ENCODE measurements at regions not wholly inside any gene's neighbourhood (a gene's known extent, or its start where the extent isn't known, plus 50 kb on each side); places are given as distances from the start of the nearest gene placed in this dataset.

DNA sequence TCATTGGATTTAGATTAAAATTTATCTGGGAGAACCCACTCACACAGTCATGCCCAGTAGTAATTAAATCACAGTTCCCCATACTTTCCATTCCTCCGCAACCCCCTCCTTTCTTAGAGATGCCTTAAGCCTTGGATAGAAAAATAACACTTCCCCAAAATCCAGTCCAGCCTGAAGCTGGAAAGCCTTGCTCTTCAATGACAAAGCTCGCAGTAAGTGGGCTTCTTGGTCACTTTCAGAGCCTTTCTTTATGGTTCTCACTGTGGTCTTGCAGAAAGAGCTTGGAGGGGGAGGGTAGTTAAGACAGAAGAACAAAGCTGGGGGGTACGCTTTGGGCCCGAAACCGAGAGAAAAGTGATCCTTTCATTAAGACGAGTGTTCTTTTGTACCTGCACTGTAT, 802.1 kb upstream of the POU3F3 start:
- Histone ChIP-seq H3K27me3 (no peaks in the 10 kb centered on the region), H2AFZ (replicated peaks) (no peak overlapping the region), H3K79me2 (ENCODE audit: low read depth) (no peaks in the 10 kb centered on the region), H3K9ac (no peak overlapping the region), H3K4me1 (peaks cover 30% of the 10 kb centered on the region), H3K4me2 (peak overlapping the region; percentile 63), H3K36me3 (no peaks in the 10 kb centered on the region), H3F3A (ENCODE audit: low read depth) (peaks cover 22% of the 10 kb centered on the region), H4K20me1 (ENCODE audit: low read depth) (no peaks in the 10 kb centered on the region), H3K4me3 (peak overlapping the region; percentile 4), H3K27ac (peak overlapping the region; percentile 81), H3K9me3 (ENCODE audit: low read depth) (no peaks in the 10 kb centered on the region)
- Mint-ChIP-seq H3K4me1 (peaks cover 24% of the 10 kb centered on the region), H3K9me3 (no peaks in the 10 kb centered on the region), H3K27ac (no peak overlapping the region), H3K36me3 (no peaks in the 10 kb centered on the region), H3K27me3 (ENCODE audit: insufficient read depth, low read depth) (no peaks in the 10 kb centered on the region), H3K4me3 (no peak overlapping the region)
- TF ChIP-seq EZH2phosphoT487 (IDR thresholded peaks at IDR 0.05) (no peak), EZH2 (IDR thresholded peaks at IDR 0.05) (no peak)
- TF ChIP-seq, protein P1, sequence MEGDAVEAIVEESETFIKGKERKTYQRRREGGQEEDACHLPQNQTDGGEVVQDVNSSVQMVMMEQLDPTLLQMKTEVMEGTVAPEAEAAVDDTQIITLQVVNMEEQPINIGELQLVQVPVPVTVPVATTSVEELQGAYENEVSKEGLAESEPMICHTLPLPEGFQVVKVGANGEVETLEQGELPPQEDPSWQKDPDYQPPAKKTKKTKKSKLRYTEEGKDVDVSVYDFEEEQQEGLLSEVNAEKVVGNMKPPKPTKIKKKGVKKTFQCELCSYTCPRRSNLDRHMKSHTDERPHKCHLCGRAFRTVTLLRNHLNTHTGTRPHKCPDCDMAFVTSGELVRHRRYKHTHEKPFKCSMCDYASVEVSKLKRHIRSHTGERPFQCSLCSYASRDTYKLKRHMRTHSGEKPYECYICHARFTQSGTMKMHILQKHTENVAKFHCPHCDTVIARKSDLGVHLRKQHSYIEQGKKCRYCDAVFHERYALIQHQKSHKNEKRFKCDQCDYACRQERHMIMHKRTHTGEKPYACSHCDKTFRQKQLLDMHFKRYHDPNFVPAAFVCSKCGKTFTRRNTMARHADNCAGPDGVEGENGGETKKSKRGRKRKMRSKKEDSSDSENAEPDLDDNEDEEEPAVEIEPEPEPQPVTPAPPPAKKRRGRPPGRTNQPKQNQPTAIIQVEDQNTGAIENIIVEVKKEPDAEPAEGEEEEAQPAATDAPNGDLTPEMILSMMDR (IDR thresholded peaks at IDR 0.05): no peak
- peak; percentile 54 for DNase-seq (ENCODE audit: low spot score)

DNA sequence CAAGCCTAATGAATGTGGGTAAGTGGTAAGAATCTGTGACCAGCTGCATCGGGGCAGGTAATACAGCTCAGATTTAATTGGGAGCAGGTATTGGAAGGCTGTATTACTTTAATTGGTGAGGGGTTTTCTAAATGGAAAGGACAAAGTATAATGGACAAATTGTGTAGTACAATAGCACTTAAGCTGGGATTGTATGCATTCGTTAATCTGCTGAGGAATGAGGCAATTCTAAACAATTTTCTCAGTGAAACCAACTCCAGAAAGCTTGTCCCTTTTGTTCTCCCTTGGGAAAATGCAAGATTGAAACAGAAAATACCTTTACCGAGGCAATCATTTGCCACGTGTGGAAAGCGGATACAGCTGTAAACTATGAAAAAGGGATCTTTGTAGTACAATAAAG, 801.6 kb upstream of the POU3F3 start:
- H3K79me2 ChIP-seq (ENCODE audit: low read depth): no peaks in the 10 kb centered on the region
- H3F3A ChIP-seq (ENCODE audit: low read depth): peaks cover 22% of the 10 kb centered on the region
- peak; percentile 79 for DNase-seq (ENCODE audit: low spot score)
- no peak overlapping the region for H3K4me3 Mint-ChIP-seq
- H4K20me1 ChIP-seq (ENCODE audit: low read depth): no peaks in the 10 kb centered on the region
- H3K27me3 ChIP-seq: no peaks in the 10 kb centered on the region
- H3K27ac ChIP-seq: peak overlapping the region; percentile 81
- peak overlapping the region; percentile 20 for H3K27ac Mint-ChIP-seq
- no peak overlapping the region for H3K9ac ChIP-seq
- H3K36me3 Mint-ChIP-seq: no peaks in the 10 kb centered on the region
- TF ChIP-seq EZH2 (IDR thresholded peaks at IDR 0.05) (no peak), EZH2phosphoT487 (IDR thresholded peaks at IDR 0.05) (peak; percentile 100)
- TF ChIP-seq, protein P1 (IDR thresholded peaks at IDR 0.05): no peak
- no peaks in the 10 kb centered on the region for H3K36me3 ChIP-seq
- H3K9me3 Mint-ChIP-seq: no peaks in the 10 kb centered on the region
- no peaks in the 10 kb centered on the region for H3K9me3 ChIP-seq (ENCODE audit: low read depth)
- H3K4me1 Mint-ChIP-seq: peaks cover 24% of the 10 kb centered on the region
- H3K4me3 ChIP-seq: peak overlapping the region; percentile 4
- no peak overlapping the region for H2AFZ ChIP-seq (replicated peaks)
- H3K27me3 Mint-ChIP-seq (ENCODE audit: insufficient read depth, low read depth): peaks cover under 1% of the 10 kb centered on the region
- peak overlapping the region; percentile 63 for H3K4me2 ChIP-seq
- peaks cover 30% of the 10 kb centered on the region for H3K4me1 ChIP-seq

DNA sequence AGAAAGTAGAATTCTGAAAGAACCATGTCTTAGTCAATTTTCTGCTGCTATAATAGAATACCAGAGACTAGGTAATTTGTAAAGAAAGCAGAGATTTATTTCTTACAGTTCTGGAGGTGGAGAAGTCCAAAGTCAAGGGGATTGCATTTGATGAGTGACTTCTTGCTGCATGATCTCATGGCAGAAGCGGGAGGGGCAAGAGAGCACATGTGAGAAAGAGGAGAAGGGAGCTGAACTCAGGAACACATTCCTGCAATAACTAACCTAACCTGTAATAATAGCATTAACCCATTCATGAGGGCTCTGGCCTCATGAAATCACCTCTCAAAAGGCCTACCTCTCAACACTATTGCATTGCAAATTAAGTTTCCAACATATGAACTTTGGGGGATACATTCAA, 797.5 kb upstream of the POU3F3 start:
- H3K4me3 Mint-ChIP-seq: no peak overlapping the region
- Histone ChIP-seq H3K79me2 (ENCODE audit: low read depth) (no peaks in the 10 kb centered on the region), H3K4me2 (no peak overlapping the region), H3K27me3 (no peaks in the 10 kb centered on the region), H2AFZ (replicated peaks) (no peak overlapping the region), H4K20me1 (ENCODE audit: low read depth) (no peaks in the 10 kb centered on the region), H3K27ac (no peak overlapping the region), H3K4me3 (no peak overlapping the region), H3K36me3 (no peaks in the 10 kb centered on the region), H3K9ac (no peak overlapping the region), H3K9me3 (ENCODE audit: low read depth) (no peaks in the 10 kb centered on the region), H3K4me1 (peaks cover 19% of the 10 kb centered on the region), H3F3A (ENCODE audit: low read depth) (peaks cover 19% of the 10 kb centered on the region)
- no peak for DNase-seq (ENCODE audit: low spot score)
- H3K9me3 Mint-ChIP-seq: peaks cover 10% of the 10 kb centered on the region
- peaks cover 2% of the 10 kb centered on the region for H3K27me3 Mint-ChIP-seq (ENCODE audit: insufficient read depth, low read depth)
- TF ChIP-seq EZH2 (IDR thresholded peaks at IDR 0.05): no peak
- TF ChIP-seq EZH2phosphoT487 (IDR thresholded peaks at IDR 0.05): no peak
- H3K27ac Mint-ChIP-seq: no peak overlapping the region
- no peaks in the 10 kb centered on the region for H3K36me3 Mint-ChIP-seq
- peaks cover 16% of the 10 kb centered on the region for H3K4me1 Mint-ChIP-seq

DNA sequence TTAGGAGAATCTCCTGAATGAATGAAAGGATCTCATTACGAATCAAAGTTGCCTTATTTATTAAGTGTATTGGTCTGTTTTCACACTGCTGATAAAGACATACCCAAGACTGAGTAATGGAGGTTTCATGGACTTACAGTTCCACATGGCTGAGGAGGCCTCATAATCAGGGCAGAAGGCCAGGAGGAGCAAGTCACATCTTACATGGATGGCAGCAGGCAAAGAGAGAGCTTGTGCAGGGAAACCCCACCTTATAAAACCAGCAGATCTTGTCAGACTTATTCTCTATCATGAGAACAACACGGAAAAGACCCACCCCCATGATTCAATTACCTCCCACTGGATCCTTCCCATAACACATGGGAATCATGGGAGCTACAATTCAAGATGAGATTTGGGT, 785.2 kb upstream of the POU3F3 start:
- no peak for DNase-seq (ENCODE audit: low spot score)
- Histone ChIP-seq H3K9ac (no peak overlapping the region), H3K4me2 (no peak overlapping the region), H3K79me2 (ENCODE audit: low read depth) (no peaks in the 10 kb centered on the region), H3K9me3 (ENCODE audit: low read depth) (no peaks in the 10 kb centered on the region), H3F3A (ENCODE audit: low read depth) (no peaks in the 10 kb centered on the region), H2AFZ (replicated peaks) (no peak overlapping the region), H3K4me3 (no peak overlapping the region), H3K4me1 (no peaks in the 10 kb centered on the region), H3K36me3 (no peaks in the 10 kb centered on the region), H4K20me1 (ENCODE audit: low read depth) (no peaks in the 10 kb centered on the region), H3K27me3 (no peaks in the 10 kb centered on the region), H3K27ac (no peak overlapping the region)
- Mint-ChIP-seq H3K4me1 (no peaks in the 10 kb centered on the region), H3K27me3 (ENCODE audit: insufficient read depth, low read depth) (no peaks in the 10 kb centered on the region), H3K9me3 (peaks cover 6% of the 10 kb centered on the region), H3K36me3 (no peaks in the 10 kb centered on the region), H3K4me3 (no peak overlapping the region), H3K27ac (no peak overlapping the region)
- TF ChIP-seq, protein P1 (IDR thresholded peaks at IDR 0.05): no peak
- TF ChIP-seq EZH2phosphoT487 (IDR thresholded peaks at IDR 0.05) (no peak), EZH2 (IDR thresholded peaks at IDR 0.05) (no peak)

Data from neural progenitor cell (in vitro differentiated cells).